GM10248 (cell line): ENCODE measurements at regions not wholly inside any gene's neighbourhood (a gene's known extent, or its start where the extent isn't known, plus 50 kb on each side); places are given as distances from the start of the nearest gene placed in this dataset.

Source experiments
- CTCF ChIA-PET: fragments of 300-600 bp; sonication (Branson Sonifier 250); formaldehyde crosslinking; extraction: SDS; loops from one replicate; lab custom pipeline; 2021; ENCODE audit warnings: antibody characterized with exemption; lab: Yijun Ruan, JAX
- POLR2A ChIA-PET: fragments of 350-650 bp; sonication (Branson Sonifier 250); formaldehyde crosslinking; extraction: SDS; loops from one replicate; lab custom pipeline; 2020; ENCODE audit warnings: antibody characterized with exemption; lab: Yijun Ruan, JAX
- DNase-seq: peaks from one replicate; pipeline ENCODE4 v3.0.0; 2012; ENCODE audit errors: extremely low spot score
- TF ChIP-seq, protein P1 (sequence below): IDR thresholded peaks from 2 replicates; pipeline ENCODE4 v1.5.1; 2012; ENCODE audit warnings: mild to moderate bottlenecking, low read depth; ENCODE audit errors: extremely low read depth, missing control alignments, control extremely low read depth

DNA sequence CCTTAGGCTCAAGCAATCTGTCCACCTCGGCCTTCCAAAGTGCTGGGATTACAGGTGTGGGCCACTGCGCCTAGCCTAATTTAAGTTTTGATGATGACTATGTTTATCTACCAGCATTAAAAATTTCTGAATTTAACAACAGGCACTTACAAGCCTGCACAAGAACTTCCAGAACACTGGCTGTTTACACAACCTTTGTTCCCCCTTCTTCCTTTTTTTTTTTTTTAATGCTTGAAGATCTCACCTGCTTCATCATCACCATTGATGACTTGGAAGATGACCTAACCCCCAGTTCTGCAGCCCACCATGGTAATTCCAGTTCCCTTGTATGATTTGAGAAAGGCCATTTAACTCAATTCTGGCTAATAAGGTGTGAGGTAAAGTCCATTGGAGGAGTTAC, 70.4 kb downstream of the GJD2 start:
- POLR2A ChIA-PET: no interaction called here
- TF ChIP-seq, protein P1, sequence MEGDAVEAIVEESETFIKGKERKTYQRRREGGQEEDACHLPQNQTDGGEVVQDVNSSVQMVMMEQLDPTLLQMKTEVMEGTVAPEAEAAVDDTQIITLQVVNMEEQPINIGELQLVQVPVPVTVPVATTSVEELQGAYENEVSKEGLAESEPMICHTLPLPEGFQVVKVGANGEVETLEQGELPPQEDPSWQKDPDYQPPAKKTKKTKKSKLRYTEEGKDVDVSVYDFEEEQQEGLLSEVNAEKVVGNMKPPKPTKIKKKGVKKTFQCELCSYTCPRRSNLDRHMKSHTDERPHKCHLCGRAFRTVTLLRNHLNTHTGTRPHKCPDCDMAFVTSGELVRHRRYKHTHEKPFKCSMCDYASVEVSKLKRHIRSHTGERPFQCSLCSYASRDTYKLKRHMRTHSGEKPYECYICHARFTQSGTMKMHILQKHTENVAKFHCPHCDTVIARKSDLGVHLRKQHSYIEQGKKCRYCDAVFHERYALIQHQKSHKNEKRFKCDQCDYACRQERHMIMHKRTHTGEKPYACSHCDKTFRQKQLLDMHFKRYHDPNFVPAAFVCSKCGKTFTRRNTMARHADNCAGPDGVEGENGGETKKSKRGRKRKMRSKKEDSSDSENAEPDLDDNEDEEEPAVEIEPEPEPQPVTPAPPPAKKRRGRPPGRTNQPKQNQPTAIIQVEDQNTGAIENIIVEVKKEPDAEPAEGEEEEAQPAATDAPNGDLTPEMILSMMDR: no peak
- DNase-seq: no peak
- CTCF ChIA-PET: no interaction called here

DNA sequence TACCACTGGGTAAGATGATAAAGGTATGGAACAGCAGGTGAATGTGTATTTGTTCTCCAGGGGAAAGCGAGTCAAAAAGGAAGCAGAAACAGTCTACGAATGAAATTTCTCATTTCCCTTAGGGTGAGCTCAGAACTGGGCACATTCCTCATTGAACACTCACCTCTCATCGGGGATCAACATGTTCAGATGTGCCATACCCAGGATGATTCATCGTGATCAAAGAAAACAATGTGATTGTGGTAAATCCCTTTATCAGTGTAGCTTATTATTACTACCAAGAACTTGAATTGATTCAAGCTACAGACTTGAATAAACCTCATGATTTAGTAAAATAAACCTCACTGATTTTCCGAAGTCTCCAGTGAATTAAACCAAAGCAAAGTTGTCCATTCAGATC, 72.1 kb downstream of the GJD2 start:
- CTCF ChIA-PET: interaction anchor here (0.9 kb wide), 1 partner anchor 15 kb away, joined by 3 read pairs; no protein-coding TSS in a partner anchor
- no peak for DNase-seq
- TF ChIP-seq, protein P1: no peak
- POLR2A ChIA-PET: no interaction called here

DNA sequence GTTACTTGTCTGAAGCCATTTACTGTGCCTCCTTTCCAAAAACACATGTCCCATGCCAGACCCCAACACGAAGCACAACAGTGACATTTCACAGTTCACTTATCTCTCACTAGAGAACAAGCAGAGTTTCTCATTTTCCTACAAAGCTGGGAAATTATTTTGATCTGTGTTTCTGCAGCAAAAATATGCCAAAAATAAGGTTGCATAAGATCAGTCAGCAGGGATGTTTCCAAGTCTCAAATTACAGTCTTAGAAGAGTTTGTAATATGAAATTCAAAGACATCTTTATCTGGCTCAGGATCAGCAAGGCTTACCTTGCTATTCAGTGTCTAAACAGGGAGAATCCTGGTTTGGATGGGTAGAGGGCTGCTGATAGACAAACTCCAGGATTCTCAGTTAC, 75.5 kb downstream of the GJD2 start:
- ChIA-PET CTCF (interaction anchor here (1.0 kb wide), 1 partner anchor 14 kb away, joined by 3 read pairs; no protein-coding TSS in a partner anchor), POLR2A (no interaction called here)
- TF ChIP-seq, protein P1: no peak
- DNase-seq: no peak

DNA sequence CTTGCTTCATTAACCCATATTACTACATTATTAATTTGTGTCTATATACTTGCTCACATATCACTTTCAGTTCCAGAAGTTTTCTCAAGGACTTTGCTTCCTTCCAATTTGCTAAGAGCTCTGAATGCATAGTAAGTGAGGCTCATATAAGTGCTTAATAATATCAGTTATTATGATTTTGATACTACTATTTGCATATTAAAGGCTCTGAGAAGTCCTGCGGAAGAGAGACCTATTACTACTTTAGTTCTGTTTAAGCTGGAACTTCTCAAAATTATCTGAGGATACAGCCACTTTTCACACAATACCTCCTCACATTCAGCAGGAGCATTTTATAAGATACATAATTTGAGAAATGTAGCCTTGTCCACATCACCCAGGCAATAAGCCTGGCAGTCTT, 81.6 kb downstream of the GJD2 start:
- DNase-seq: no peak
- ChIA-PET POLR2A (no interaction called here), CTCF (interaction anchor here (1.3 kb wide), 1 partner anchor 11 kb away, joined by 3 read pairs; no protein-coding TSS in a partner anchor)
- TF ChIP-seq, protein P1: no peak

DNA sequence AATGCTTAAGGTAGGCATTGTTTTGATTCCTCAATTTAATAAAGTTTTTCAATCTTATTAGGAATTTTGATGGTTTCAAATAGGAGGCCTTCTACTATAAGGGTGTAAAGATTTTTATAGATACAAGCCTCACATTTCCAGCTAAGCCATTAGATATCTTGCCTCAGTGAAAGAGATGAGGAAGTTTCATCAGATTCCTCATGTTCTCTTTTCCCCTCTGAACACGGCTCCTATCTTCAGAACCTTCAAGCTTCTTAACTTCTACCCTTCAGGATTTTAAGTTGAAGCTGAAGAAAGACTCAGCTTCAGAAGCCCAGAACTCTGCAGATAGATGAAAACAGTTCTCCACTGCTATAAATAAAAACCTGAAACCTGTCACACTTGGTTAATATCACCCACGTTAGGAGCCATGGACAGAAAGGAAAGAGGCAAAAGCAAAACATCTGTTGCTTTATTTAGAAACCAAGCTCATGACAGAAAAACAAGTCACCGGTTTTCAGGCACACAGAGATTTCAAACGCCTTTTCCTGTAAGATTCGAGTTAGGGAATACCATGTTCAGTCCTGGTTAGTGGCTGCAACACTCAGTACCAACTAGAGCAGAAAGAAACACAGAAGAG, 82.2 kb upstream of the GOLGA8B start:
- CTCF ChIA-PET: interaction anchor here (1.1 to 1.2 kb wide), 2 partner anchors 13 to 15 kb away, joined by 3 read pairs; no protein-coding TSS in a partner anchor

DNA sequence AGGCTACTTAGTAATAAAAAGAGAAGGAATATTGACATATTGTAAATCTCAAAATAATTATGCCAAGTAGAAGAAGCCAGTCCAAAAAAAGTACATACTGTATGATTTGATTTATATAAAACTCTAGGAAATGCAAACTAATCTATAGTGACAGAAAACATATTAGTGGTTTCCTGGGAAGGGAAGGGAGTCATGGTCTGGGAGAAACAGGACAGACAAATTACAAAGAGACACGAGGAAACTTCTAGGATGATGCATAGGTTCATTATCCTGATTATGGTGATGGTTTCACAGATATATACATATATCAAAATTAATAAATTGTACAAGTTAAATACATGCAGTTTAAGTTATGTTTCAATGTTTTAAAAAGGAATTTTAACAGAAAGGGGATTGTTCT, 81.0 kb upstream of the GOLGA8B start:
- CTCF ChIA-PET: no interaction called here
- POLR2A ChIA-PET: no interaction called here
- TF ChIP-seq, protein P1: no peak
- DNase-seq: no peak

More for the DNA sequence above, 82.2 kb upstream of the GOLGA8B start:
- TF ChIP-seq, protein P1: no peak
- POLR2A ChIA-PET: no interaction called here
- DNase-seq: no peak
